HG02759 (cell line): ENCODE measurements at regions not wholly inside any gene's neighbourhood (a gene's known extent, or its start where the extent isn't known, plus 50 kb on each side); places are given as distances from the start of the nearest gene placed in this dataset.
A peak's percentile ranks its signal among the peaks of the same experiment; 100 is the strongest.

ENCODE experiments used
- ATAC-seq: cut with Tn5 transposase; IDR thresholded peaks from one replicate; pipeline ENCODE4 v1.9.1; 2021; ENCODE audit warnings: mild to moderate bottlenecking, moderate library complexity; ENCODE audit not compliant: unreplicated experiment

GRCh38 chr11:71102251-71102995 lies 150.0 kb downstream of the SHANK2 start:
- no peak for ATAC-seq

GRCh38 chr11:71101606-71102005 lies 150.8 kb downstream of the SHANK2 start:
- ATAC-seq, result no peak

- no peak for ATAC-seq
These were observed 151.3 kb downstream of the SHANK2 start for GRCh38 chr11:71101046-71101445.

GRCh38 chr11:71098776-71099175 lies 153.6 kb downstream of the SHANK2 start:
- no peak for ATAC-seq

GRCh38 chr11:71097506-71098240 lies 154.7 kb downstream of the SHANK2 start:
- no peak for ATAC-seq

- no peak for ATAC-seq
These were observed 155.5 kb downstream of the SHANK2 start for GRCh38 chr11:71096751-71097388.

GRCh38 chr11:71095294-71095850 lies 157.0 kb downstream of the SHANK2 start:
- ATAC-seq, result no peak

- ATAC-seq, result no peak
These were observed 157.9 kb downstream of the SHANK2 start for GRCh38 chr11:71094296-71095077.

- no peak for ATAC-seq
These were observed 158.6 kb downstream of the SHANK2 start for GRCh38 chr11:71093783-71094182.

GRCh38 chr11:71091506-71092265 lies 160.7 kb downstream of the SHANK2 start:
- ATAC-seq, result no peak

- ATAC-seq, result no peak
These were observed 162.8 kb downstream of the SHANK2 start for GRCh38 chr11:71089571-71089970.

GRCh38 chr11:71088314-71089215 lies 163.8 kb downstream of the SHANK2 start:
- ATAC-seq, result peak; percentile 81

- no peak for ATAC-seq
These were observed 165.6 kb downstream of the SHANK2 start for GRCh38 chr11:71086687-71087258.

GRCh38 chr11:71084306-71085012 lies 167.9 kb downstream of the SHANK2 start:
- no peak for ATAC-seq

- ATAC-seq, result no peak
These were observed 169.3 kb downstream of the SHANK2 start for GRCh38 chr11:71083105-71083504.

- no peak for ATAC-seq
These were observed 169.9 kb downstream of the SHANK2 start for GRCh38 chr11:71082454-71082853.

GRCh38 chr11:71081704-71082230 lies 170.6 kb downstream of the SHANK2 start:
- no peak for ATAC-seq
